ENCODE measurements at regions not wholly inside any gene's neighbourhood (a gene's known extent, or its start where the extent isn't known, plus 50 kb on each side); places are given as distances from the start of the nearest gene placed in this dataset.

GRCh38 chr4:14445882-14446281 is 556.4 kb upstream of the CPEB2 start:
- H3K27me3 Mint-ChIP-seq, result no peaks in the 10 kb centered on the region
- H3K4me1 Mint-ChIP-seq (ENCODE audit: low read depth), result peaks cover 10% of the 10 kb centered on the region
- DNase-seq, result no peak
- no peak overlapping the region for H3K27ac Mint-ChIP-seq
- H3K4me3 Mint-ChIP-seq, result no peak overlapping the region
- no peaks in the 10 kb centered on the region for H3K9me3 Mint-ChIP-seq
- H3K36me3 Mint-ChIP-seq (ENCODE audit: low read depth), result no peaks in the 10 kb centered on the region

GRCh38 chr4:14446311-14446710 is 556.0 kb upstream of the CPEB2 start:
- no peaks in the 10 kb centered on the region for H3K36me3 Mint-ChIP-seq (ENCODE audit: low read depth)
- no peak for DNase-seq
- peak overlapping the region; percentile 31 for H3K27ac Mint-ChIP-seq
- H3K27me3 Mint-ChIP-seq, result no peaks in the 10 kb centered on the region
- H3K4me1 Mint-ChIP-seq (ENCODE audit: low read depth), result peaks cover 10% of the 10 kb centered on the region
- no peak overlapping the region for H3K4me3 Mint-ChIP-seq
- H3K9me3 Mint-ChIP-seq, result no peaks in the 10 kb centered on the region

GRCh38 chr4:14446904-14447303 is 555.4 kb upstream of the CPEB2 start:
- Mint-ChIP-seq H3K36me3 (ENCODE audit: low read depth) (no peaks in the 10 kb centered on the region), H3K27ac (no peak overlapping the region), H3K4me1 (ENCODE audit: low read depth) (peaks cover 10% of the 10 kb centered on the region), H3K9me3 (no peaks in the 10 kb centered on the region), H3K4me3 (no peak overlapping the region), H3K27me3 (no peaks in the 10 kb centered on the region)
- DNase-seq, result no peak

- Mint-ChIP-seq H3K27me3 (no peaks in the 10 kb centered on the region), H3K9me3 (no peaks in the 10 kb centered on the region), H3K4me1 (ENCODE audit: low read depth) (peaks cover 10% of the 10 kb centered on the region), H3K36me3 (ENCODE audit: low read depth) (no peaks in the 10 kb centered on the region), H3K27ac (no peak overlapping the region), H3K4me3 (no peak overlapping the region)
- DNase-seq, result no peak
Measured at GRCh38 chr4:14449308-14449707, 553.0 kb upstream of the CPEB2 start.

DNA sequence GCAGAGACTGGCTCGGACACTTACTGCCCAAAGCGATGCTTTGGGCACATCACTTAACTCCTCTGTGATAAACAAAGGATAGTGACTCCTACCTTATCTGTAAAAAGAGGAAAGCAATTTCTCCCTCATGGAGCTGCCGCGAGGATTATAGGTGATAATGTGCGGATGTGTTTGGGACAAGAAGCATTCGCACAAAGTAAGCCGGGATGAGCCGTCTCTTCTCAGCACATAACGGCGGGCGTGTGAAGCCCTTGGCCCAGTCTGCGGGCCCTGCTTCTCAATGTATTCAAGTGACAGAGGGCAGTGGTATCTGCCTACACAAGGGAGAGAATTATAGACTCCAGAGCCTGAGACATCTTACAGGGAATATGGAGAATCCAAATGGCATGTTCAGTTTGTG is 550.3 kb upstream of the CPEB2 start:
- no peaks in the 10 kb centered on the region for H3K36me3 Mint-ChIP-seq (ENCODE audit: low read depth)

GRCh38 chr4:14452764-14453163 is 549.5 kb upstream of the CPEB2 start:
- DNase-seq, result no peak
- no peak overlapping the region for H3K4me3 Mint-ChIP-seq
- no peaks in the 10 kb centered on the region for H3K27me3 Mint-ChIP-seq
- no peaks in the 10 kb centered on the region for H3K36me3 Mint-ChIP-seq (ENCODE audit: low read depth)
- H3K27ac Mint-ChIP-seq, result no peak overlapping the region
- no peaks in the 10 kb centered on the region for H3K4me1 Mint-ChIP-seq (ENCODE audit: low read depth)
- H3K9me3 Mint-ChIP-seq, result no peaks in the 10 kb centered on the region

More for the DNA sequence above, 550.3 kb upstream of the CPEB2 start:
- Mint-ChIP-seq H3K27me3 (no peaks in the 10 kb centered on the region), H3K4me1 (ENCODE audit: low read depth) (no peaks in the 10 kb centered on the region), H3K9me3 (no peaks in the 10 kb centered on the region), H3K27ac (no peak overlapping the region), H3K4me3 (no peak overlapping the region)
- no peak for DNase-seq

GRCh38 chr4:14458463-14458862 is 543.8 kb upstream of the CPEB2 start:
- no peak for DNase-seq
- Mint-ChIP-seq H3K4me1 (ENCODE audit: low read depth) (no peaks in the 10 kb centered on the region), H3K36me3 (ENCODE audit: low read depth) (no peaks in the 10 kb centered on the region), H3K27ac (no peak overlapping the region), H3K9me3 (no peaks in the 10 kb centered on the region), H3K27me3 (no peaks in the 10 kb centered on the region), H3K4me3 (no peak overlapping the region)

DNA sequence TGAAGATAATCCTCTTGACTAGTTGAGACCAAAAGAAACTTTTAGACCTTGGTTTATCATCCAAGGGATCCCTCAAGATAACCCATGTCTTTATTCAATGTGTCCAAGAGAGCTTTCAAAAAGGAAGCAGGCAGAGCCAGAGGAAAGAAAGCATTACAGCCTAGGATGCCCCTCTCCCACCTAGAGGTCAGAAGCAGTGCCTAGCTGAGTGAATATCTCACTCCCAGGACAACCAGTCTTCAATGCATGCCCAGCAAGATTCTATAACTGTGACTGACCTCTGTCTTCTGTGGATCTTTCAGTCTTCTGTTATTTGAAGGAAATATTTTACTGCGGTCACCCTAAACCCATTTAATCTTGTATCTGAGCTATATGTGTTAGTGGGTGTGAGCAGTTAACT is 537.2 kb upstream of the CPEB2 start:
- no peaks in the 10 kb centered on the region for H3K27me3 Mint-ChIP-seq
- H3K4me1 Mint-ChIP-seq (ENCODE audit: low read depth), result no peaks in the 10 kb centered on the region
- no peak overlapping the region for H3K27ac Mint-ChIP-seq
- H3K9me3 Mint-ChIP-seq, result no peaks in the 10 kb centered on the region
- H3K36me3 Mint-ChIP-seq (ENCODE audit: low read depth), result no peaks in the 10 kb centered on the region
- no peak overlapping the region for H3K4me3 Mint-ChIP-seq
- DNase-seq, result no peak

DNA sequence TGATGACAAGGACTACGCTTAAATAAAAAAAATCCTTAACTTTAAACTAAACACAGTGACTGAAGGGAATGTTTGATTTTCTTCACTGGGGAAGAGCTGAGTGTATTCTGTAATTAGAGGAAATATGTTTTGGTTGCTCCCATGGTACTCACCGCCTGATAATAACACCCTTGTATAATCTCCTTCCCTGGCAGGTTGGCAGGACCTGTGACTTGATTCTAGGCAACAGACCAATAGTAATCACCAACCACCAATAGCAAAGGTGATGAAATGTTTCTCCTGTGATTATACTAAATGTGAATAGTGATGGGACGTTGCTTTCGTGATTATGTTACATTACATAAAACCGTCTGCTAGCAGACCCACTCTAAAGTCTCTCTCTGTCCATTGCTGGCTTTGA is 536.8 kb upstream of the CPEB2 start:
- H3K36me3 Mint-ChIP-seq (ENCODE audit: low read depth), result no peaks in the 10 kb centered on the region
- H3K4me1 Mint-ChIP-seq (ENCODE audit: low read depth), result no peaks in the 10 kb centered on the region
- no peak for DNase-seq
- no peak overlapping the region for H3K4me3 Mint-ChIP-seq
- H3K27ac Mint-ChIP-seq, result no peak overlapping the region
- H3K27me3 Mint-ChIP-seq, result no peaks in the 10 kb centered on the region
- no peaks in the 10 kb centered on the region for H3K9me3 Mint-ChIP-seq

GRCh38 chr4:14478504-14478903 is 523.8 kb upstream of the CPEB2 start:
- Mint-ChIP-seq H3K36me3 (ENCODE audit: low read depth) (no peaks in the 10 kb centered on the region), H3K4me3 (no peak overlapping the region), H3K27me3 (peaks cover 4% of the 10 kb centered on the region)

GRCh38 chr4:14496408-14496807 is 505.9 kb upstream of the CPEB2 start:
- Mint-ChIP-seq H3K36me3 (ENCODE audit: low read depth) (no peaks in the 10 kb centered on the region), H3K4me3 (no peak overlapping the region), H3K4me1 (ENCODE audit: low read depth) (no peaks in the 10 kb centered on the region), H3K27me3 (no peaks in the 10 kb centered on the region), H3K9me3 (no peaks in the 10 kb centered on the region), H3K27ac (no peak overlapping the region)
- DNase-seq, result no peak

More at GRCh38 chr4:14478504-14478903, 523.8 kb upstream of the CPEB2 start:
- Mint-ChIP-seq H3K4me1 (ENCODE audit: low read depth) (no peaks in the 10 kb centered on the region), H3K9me3 (peaks cover 2% of the 10 kb centered on the region), H3K27ac (no peak overlapping the region)
- no peak for DNase-seq

GRCh38 chr4:14496969-14497368 is 505.3 kb upstream of the CPEB2 start:
- Mint-ChIP-seq H3K4me1 (ENCODE audit: low read depth) (no peaks in the 10 kb centered on the region), H3K27me3 (no peaks in the 10 kb centered on the region), H3K27ac (no peak overlapping the region), H3K9me3 (peaks cover 2% of the 10 kb centered on the region), H3K4me3 (no peak overlapping the region), H3K36me3 (ENCODE audit: low read depth) (no peaks in the 10 kb centered on the region)
- no peak for DNase-seq

DNA sequence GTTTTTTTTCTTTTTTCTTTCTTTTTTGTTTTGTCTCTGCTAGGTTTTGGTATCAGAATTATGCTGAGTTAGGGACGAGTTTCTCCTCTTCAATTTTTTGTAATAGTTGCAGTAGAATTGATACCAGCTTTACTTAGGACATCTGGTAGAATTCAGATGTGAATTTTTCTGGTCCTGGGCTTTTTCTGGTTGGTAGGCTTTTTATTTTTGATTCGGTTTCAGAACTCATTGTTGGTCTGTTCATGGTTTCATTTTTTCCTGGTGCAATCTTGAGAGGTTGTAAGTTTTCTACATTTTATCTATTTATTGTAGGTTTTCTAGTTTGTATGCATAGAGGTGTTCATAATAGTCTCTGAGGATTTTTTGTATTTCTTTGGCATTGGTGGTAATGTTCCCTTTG is 498.1 kb upstream of the CPEB2 start:
- Mint-ChIP-seq H3K4me3 (no peak overlapping the region), H3K36me3 (ENCODE audit: low read depth) (no peaks in the 10 kb centered on the region), H3K27ac (no peak overlapping the region), H3K27me3 (no peaks in the 10 kb centered on the region), H3K9me3 (peaks cover 2% of the 10 kb centered on the region), H3K4me1 (ENCODE audit: low read depth) (no peaks in the 10 kb centered on the region)
- DNase-seq, result no peak

DNA sequence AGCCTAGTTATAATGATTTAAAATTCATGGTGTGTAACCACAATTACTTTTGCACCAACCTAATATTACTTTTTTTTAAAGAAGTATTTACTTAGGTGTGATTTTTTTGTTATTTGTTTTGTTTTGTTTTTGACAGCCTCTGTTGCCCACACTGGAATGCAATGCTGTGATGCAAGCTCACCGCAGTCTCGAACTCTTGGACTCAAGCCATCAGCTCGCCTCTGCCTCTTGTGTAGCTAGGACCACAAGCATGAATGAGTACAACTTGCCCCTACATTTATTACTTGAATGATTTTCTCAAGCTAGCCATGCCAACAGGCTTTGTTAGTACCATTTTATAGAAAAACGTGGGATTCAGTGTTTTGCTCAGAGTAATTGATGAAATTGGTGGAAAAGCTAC is 488.8 kb upstream of the CPEB2 start:
- Mint-ChIP-seq H3K36me3 (ENCODE audit: low read depth) (no peaks in the 10 kb centered on the region), H3K27me3 (no peaks in the 10 kb centered on the region), H3K27ac (no peak overlapping the region), H3K9me3 (no peaks in the 10 kb centered on the region), H3K4me1 (ENCODE audit: low read depth) (no peaks in the 10 kb centered on the region), H3K4me3 (no peak overlapping the region)
- no peak for DNase-seq

DNA sequence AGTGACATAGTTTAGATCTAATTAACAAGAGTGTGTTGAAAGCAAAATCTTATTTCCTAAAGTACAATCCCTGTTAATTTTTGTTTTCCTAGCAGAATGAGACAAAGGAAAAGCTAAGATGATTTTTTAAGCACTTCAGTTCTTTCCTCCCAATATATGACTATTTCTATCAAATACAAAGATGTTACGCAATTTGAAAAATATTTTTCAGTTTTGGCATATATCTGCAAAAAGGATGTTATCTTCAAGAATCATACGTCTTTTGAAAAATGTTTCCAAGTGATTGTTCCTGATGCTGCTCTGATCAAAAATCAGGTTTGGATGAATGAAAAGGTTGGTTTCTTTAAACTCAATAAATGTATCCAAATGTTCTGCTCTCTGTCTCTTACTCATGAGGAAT is 486.7 kb upstream of the CPEB2 start:
- no peaks in the 10 kb centered on the region for H3K36me3 Mint-ChIP-seq (ENCODE audit: low read depth)
- no peak overlapping the region for H3K27ac Mint-ChIP-seq
- H3K4me1 Mint-ChIP-seq (ENCODE audit: low read depth), result no peaks in the 10 kb centered on the region
- H3K4me3 Mint-ChIP-seq, result no peak overlapping the region
- DNase-seq, result no peak
- H3K9me3 Mint-ChIP-seq, result no peaks in the 10 kb centered on the region
- no peaks in the 10 kb centered on the region for H3K27me3 Mint-ChIP-seq

DNA sequence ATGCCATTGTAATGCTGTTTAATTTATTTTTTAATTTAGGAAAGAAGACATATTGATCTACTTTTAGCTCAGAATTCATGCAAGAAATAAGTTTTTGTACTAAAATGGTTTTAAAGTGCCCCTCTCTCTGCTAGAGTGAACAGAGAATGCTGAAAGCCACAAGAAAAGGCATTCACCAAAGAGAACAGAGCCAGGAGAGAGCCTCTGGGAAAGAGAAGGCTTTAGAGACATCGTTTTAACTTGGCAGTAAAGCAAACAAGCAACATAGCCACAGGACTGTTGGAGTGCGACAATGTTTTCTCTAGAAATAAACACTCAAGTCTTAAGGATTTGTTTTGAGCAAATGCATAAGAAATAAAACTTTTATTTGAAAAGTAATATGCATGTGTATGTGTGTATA is 484.1 kb upstream of the CPEB2 start:
- Mint-ChIP-seq H3K4me1 (ENCODE audit: low read depth) (no peaks in the 10 kb centered on the region), H3K27ac (no peak overlapping the region), H3K36me3 (ENCODE audit: low read depth) (no peaks in the 10 kb centered on the region), H3K27me3 (no peaks in the 10 kb centered on the region), H3K9me3 (no peaks in the 10 kb centered on the region), H3K4me3 (no peak overlapping the region)
- no peak for DNase-seq

Data from activated T-cell treated with anti-CD3 and anti-CD28 coated beads, Interleukin-2, amount 50 U/mL, for 24 hours (primary cell).